GM21367 (cell line): ENCODE measurements at regions not wholly inside any gene's neighbourhood (a gene's known extent, or its start where the extent isn't known, plus 50 kb on each side); places are given as distances from the start of the nearest gene placed in this dataset.
"Not testable (repeated sequence)": the region's sequence is repeated elsewhere in the genome, so short reads cannot be mapped to it uniquely, and the experiment has no call there.

Experiments
- ATAC-seq: cut with Tn5 transposase; IDR thresholded peaks from one replicate; pipeline ENCODE4 v1.9.1; 2021; ENCODE audit not compliant: unreplicated experiment

GRCh38 chr1:31510853-31511789 lies 65.2 kb upstream of the TINAGL1 start:
- ATAC-seq = no peak

- ATAC-seq = no peak
Measured at GRCh38 chr1:31511848-31512615, 64.3 kb upstream of the TINAGL1 start.

- ATAC-seq = no peak
Measured at GRCh38 chr1:31514117-31514516, 62.2 kb upstream of the TINAGL1 start.

GRCh38 chr1:31515056-31515775 lies 61.1 kb upstream of the TINAGL1 start:
- no peak for ATAC-seq

- no peak for ATAC-seq
Measured at GRCh38 chr1:31515936-31516335, 60.4 kb upstream of the TINAGL1 start.

- ATAC-seq = no peak
Measured at GRCh38 chr1:31517301-31517700, 59.0 kb upstream of the TINAGL1 start.

- ATAC-seq = not testable (repeated sequence)
Measured at GRCh38 chr1:31517986-31518385, 58.3 kb upstream of the TINAGL1 start.

GRCh38 chr1:31521761-31522555 lies 54.4 kb upstream of the TINAGL1 start:
- no peak for ATAC-seq

GRCh38 chr1:31522556-31522845 lies 53.8 kb upstream of the TINAGL1 start:
- ATAC-seq = no peak

- ATAC-seq = no peak
Measured at GRCh38 chr1:31523012-31523411, 53.3 kb upstream of the TINAGL1 start.

- no peak for ATAC-seq
Measured at GRCh38 chr1:31523769-31524168, 52.5 kb upstream of the TINAGL1 start.

- ATAC-seq = no peak
Measured at GRCh38 chr1:31524186-31524901, 52.0 kb upstream of the TINAGL1 start.
